Stomach (tissue), 4 donors: ENCODE measurements at regions not wholly inside any gene's neighbourhood (a gene's known extent, or its start where the extent isn't known, plus 50 kb on each side); places are given as distances from the start of the nearest gene placed in this dataset.

ENCODE experiments used
- EP300 ChIP-seq: sonication (generic); formaldehyde crosslinking; IDR thresholded peaks from one replicate; pipeline ENCODE4 v1.6.1; 2017; ENCODE audit warnings: antibody characterized with exemption
- POLR2A ChIP-seq, 4 donors: fragments of 450-650 bp; IDR thresholded peaks; one replicate each; pipeline ENCODE4 v1.6.1; 2016; ENCODE audit warnings: antibody characterized with exemption in 4 of 4, control low read depth in 2 of 4, mild to moderate bottlenecking in 1 of 4, moderate library complexity in 1 of 4
- POLR2AphosphoS5 ChIP-seq, 3 donors: sonication (generic); formaldehyde crosslinking; IDR thresholded peaks; one replicate each; pipeline ENCODE4 v1.6.1; 2016; ENCODE audit warnings: antibody characterized with exemption in 3 of 3
- TF ChIP-seq, protein P1 (sequence below), 7 experiments: fragments of 450-650 bp in 4 of 7; fragments of 200-600 bp in 3 of 7; sonication (generic) in 3 of 7; IDR thresholded peaks; one replicate each; pipeline ENCODE4 v1.5.1; 2016 to 2019; ENCODE audit warnings: antibody characterized with exemption in 7 of 7, control low read depth in 2 of 7, mild to moderate bottlenecking in 1 of 7

DNA sequence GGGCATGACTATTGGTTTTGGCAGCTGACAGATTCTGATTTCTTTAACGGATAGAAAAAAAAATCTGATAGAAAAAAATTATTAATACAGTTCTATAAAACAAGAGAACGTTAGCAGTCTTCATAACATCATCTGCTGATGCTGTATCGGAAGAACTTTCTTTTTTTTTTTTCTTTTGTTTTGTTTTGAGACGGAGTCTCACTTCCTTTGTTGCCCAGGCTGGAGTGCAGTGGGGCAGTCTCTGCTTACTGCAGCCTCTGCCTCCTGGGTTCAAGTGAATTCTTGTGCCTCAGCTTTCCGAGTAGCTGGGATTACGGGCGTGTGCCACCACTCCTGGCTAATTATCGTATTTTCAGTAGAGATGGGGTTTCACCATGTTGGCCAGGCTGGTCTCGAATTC, 271.2 kb upstream of the DPPA4 start:
- TF ChIP-seq POLR2A (IDR thresholded peaks at IDR 0.05), result no peak
- TF ChIP-seq POLR2AphosphoS5 (IDR thresholded peaks at IDR 0.05), result no peak
- TF ChIP-seq, protein P1, sequence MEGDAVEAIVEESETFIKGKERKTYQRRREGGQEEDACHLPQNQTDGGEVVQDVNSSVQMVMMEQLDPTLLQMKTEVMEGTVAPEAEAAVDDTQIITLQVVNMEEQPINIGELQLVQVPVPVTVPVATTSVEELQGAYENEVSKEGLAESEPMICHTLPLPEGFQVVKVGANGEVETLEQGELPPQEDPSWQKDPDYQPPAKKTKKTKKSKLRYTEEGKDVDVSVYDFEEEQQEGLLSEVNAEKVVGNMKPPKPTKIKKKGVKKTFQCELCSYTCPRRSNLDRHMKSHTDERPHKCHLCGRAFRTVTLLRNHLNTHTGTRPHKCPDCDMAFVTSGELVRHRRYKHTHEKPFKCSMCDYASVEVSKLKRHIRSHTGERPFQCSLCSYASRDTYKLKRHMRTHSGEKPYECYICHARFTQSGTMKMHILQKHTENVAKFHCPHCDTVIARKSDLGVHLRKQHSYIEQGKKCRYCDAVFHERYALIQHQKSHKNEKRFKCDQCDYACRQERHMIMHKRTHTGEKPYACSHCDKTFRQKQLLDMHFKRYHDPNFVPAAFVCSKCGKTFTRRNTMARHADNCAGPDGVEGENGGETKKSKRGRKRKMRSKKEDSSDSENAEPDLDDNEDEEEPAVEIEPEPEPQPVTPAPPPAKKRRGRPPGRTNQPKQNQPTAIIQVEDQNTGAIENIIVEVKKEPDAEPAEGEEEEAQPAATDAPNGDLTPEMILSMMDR (IDR thresholded peaks at IDR 0.05), result no peak
- TF ChIP-seq EP300, result no peak
